ENCODE measurements at regions not wholly inside any gene's neighbourhood (a gene's known extent, or its start where the extent isn't known, plus 50 kb on each side); places are given as distances from the start of the nearest gene placed in this dataset.
A peak's percentile ranks its signal among the peaks of the same experiment; 100 is the strongest.
"Not testable (repeated sequence)": the region's sequence is repeated elsewhere in the genome, so short reads cannot be mapped to it uniquely, and the experiment has no call there.

- CTCF ChIA-PET, result interaction anchor here (0.6 kb wide), 1 partner anchor 10 kb away, joined by 3 read pairs; no protein-coding TSS in a partner anchor
- H2AFZ ChIP-seq (ENCODE audit: low read length); H3K36me3 ChIP-seq (ENCODE audit: low read depth, low read length); H3K9me3 ChIP-seq (ENCODE audit: low read length); BruUV-seq (replicated peaks); H3K27ac ChIP-seq (ENCODE audit: low read length); ATAC-seq; H4K20me1 ChIP-seq (ENCODE audit: low read length); POLR2A ChIA-PET (ENCODE audit: unreplicated experiment); H3K9me2 ChIP-seq (replicated peaks; ENCODE audit: low read length); H3K27me3 ChIP-seq (ENCODE audit: low read length); DNase-seq; H3K9ac ChIP-seq (ENCODE audit: low read length); H3K4me3 ChIP-seq (ENCODE audit: low read length); H3K79me2 ChIP-seq (ENCODE audit: low read length); H3K4me1 ChIP-seq (ENCODE audit: insufficient read depth, low read length); H3K4me2 ChIP-seq (ENCODE audit: low read length); H3F3A ChIP-seq (ENCODE audit: low read length, unreplicated experiment); intact Hi-C loops (cut with micrococcal nuclease): not testable (repeated sequence)
- TF ChIP-seq, protein P1, sequence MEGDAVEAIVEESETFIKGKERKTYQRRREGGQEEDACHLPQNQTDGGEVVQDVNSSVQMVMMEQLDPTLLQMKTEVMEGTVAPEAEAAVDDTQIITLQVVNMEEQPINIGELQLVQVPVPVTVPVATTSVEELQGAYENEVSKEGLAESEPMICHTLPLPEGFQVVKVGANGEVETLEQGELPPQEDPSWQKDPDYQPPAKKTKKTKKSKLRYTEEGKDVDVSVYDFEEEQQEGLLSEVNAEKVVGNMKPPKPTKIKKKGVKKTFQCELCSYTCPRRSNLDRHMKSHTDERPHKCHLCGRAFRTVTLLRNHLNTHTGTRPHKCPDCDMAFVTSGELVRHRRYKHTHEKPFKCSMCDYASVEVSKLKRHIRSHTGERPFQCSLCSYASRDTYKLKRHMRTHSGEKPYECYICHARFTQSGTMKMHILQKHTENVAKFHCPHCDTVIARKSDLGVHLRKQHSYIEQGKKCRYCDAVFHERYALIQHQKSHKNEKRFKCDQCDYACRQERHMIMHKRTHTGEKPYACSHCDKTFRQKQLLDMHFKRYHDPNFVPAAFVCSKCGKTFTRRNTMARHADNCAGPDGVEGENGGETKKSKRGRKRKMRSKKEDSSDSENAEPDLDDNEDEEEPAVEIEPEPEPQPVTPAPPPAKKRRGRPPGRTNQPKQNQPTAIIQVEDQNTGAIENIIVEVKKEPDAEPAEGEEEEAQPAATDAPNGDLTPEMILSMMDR (conservative IDR thresholded peaks at IDR 0.05; ENCODE audit: low read depth, low read length), result peak; percentile 19; the same call in 1 of the 2 replicates
These were observed 75.0 kb downstream of the TRIM27 start for GRCh38 chr6:28848756-28849155.

All from PC-3 (cell line).